Esophagus muscularis mucosa (tissue), 4 donors: ENCODE measurements at regions not wholly inside any gene's neighbourhood (a gene's known extent, or its start where the extent isn't known, plus 50 kb on each side); places are given as distances from the start of the nearest gene placed in this dataset.

Source experiments
- DNase-seq: peaks from one replicate; pipeline ENCODE4 v3.0.0-alpha.2; 2017; ENCODE audit errors: extremely low spot score
- H3K27ac ChIP-seq, 4 donors: fragments of 200-600 bp; sonication (generic); replicated peaks in 1 of 4; 1 replicate in 3 of 4; 2 replicates in 1 of 4; pipeline ENCODE4 v1.5.1; 2016 to 2019; ENCODE audit warnings: mild to moderate bottlenecking in 1 of 4
- H3K27me3 ChIP-seq, 4 donors: fragments of 200-600 bp; sonication (generic); one replicate each; pipeline versions ENCODE4 v1.5.1 to v1.6.0; 2016 to 2019
- H3K36me3 ChIP-seq, 4 donors: fragments of 200-600 bp; sonication (generic); one replicate each; pipeline ENCODE4 v1.5.1; 2016 to 2019
- H3K4me1 ChIP-seq, 4 donors: fragments of 200-600 bp; sonication (generic); one replicate each; pipeline ENCODE4 v1.5.1; 2016 to 2019
- H3K4me3 ChIP-seq, 4 donors: fragments of 200-600 bp; sonication (generic); 1 replicate in 2 of 4; 2 replicates in 2 of 4; pipeline ENCODE4 v1.5.1; 2016 to 2019; ENCODE audit warnings: mild to moderate bottlenecking in 4 of 4, moderate library complexity in 1 of 4
- H3K9me3 ChIP-seq, 4 donors: fragments of 200-600 bp; sonication (generic); 1 replicate in 3 of 4; 2 replicates in 1 of 4; pipeline ENCODE4 v1.5.1; 2016 to 2019
- CTCF ChIP-seq, 3 experiments: fragments of 200-600 bp in 2 of 3; fragments of 450-650 bp in 1 of 3; sonication (generic) in 2 of 3; IDR thresholded peaks; one replicate each; pipeline ENCODE4 v1.5.1; 2017 to 2019; ENCODE audit warnings: antibody characterized with exemption in 3 of 3, mild to moderate bottlenecking in 2 of 3, moderate library complexity in 1 of 3
- EP300 ChIP-seq: sonication (generic); formaldehyde crosslinking; IDR thresholded peaks from one replicate; pipeline ENCODE4 v1.6.1; 2017; ENCODE audit warnings: antibody characterized with exemption
- POLR2A ChIP-seq: fragments of 450-650 bp; IDR thresholded peaks from one replicate; pipeline ENCODE4 v1.6.1; 2017; ENCODE audit warnings: antibody characterized with exemption, moderate library complexity, mild to moderate bottlenecking, low read depth
- POLR2AphosphoS5 ChIP-seq, 2 donors: sonication (generic); formaldehyde crosslinking; IDR thresholded peaks; one replicate each; pipeline ENCODE4 v1.6.1; 2017; ENCODE audit warnings: antibody characterized with exemption in 2 of 2
- WGBS: methylation state at CpG from one replicate; pipeline ENCODE4 v1.1.5; 2018; 5-methylcytosine and 5-hydroxymethylcytosine counted together
- intact Hi-C: fragments of 100-400 bp; cut with DNase I; formaldehyde crosslinking; loops from one replicate; pipeline ENCODE4 v1.15.1; 2023

DNA sequence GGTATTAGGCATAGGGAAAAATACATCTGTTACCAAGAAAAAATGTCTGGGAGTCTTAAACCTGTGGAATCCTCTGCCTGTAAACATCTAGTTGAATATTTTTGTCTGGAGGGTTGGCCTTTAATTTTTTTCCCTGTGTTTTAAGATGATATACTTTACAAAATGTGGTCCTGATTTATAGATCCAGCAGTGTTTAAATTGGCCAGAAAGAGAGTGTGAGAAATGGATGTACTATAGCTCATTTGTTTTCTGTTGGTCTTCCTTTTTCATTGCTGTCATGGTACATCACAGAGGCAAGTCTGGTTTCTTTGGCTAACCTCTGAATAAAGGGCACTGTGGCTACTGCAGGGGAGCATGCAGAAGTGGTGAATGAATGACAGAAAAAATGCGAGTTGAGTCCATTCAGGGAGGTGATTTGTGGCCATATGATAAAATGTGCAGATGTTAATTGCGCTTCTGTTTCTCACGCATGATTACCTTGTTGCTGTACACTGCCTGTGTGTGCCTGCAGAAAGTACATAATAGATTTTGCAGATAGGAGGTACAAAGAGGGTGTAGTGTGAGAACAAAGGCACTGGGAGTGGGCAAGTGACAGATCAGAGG, 150.0 kb downstream of the NFKBIZ start:
- DNase-seq, result no peak
- intact Hi-C loops, result no loop called here
- no peak overlapping the region for H3K27ac ChIP-seq
- H3K36me3 ChIP-seq, result no peaks in the 10 kb centered on the region
- no peak overlapping the region for H3K4me3 ChIP-seq
- no peaks in the 10 kb centered on the region for H3K9me3 ChIP-seq
- H3K27me3 ChIP-seq, result no peaks in the 10 kb centered on the region
- no peaks in the 10 kb centered on the region for H3K4me1 ChIP-seq
- TF ChIP-seq EP300, result no peak
- TF ChIP-seq POLR2AphosphoS5 (IDR thresholded peaks at IDR 0.05), result no peak
- TF ChIP-seq POLR2A, result no peak
- no peak for TF ChIP-seq CTCF (IDR thresholded peaks at IDR 0.05)
- 87% methylated on average over 3 of the region's 3 CpGs for WGBS

DNA sequence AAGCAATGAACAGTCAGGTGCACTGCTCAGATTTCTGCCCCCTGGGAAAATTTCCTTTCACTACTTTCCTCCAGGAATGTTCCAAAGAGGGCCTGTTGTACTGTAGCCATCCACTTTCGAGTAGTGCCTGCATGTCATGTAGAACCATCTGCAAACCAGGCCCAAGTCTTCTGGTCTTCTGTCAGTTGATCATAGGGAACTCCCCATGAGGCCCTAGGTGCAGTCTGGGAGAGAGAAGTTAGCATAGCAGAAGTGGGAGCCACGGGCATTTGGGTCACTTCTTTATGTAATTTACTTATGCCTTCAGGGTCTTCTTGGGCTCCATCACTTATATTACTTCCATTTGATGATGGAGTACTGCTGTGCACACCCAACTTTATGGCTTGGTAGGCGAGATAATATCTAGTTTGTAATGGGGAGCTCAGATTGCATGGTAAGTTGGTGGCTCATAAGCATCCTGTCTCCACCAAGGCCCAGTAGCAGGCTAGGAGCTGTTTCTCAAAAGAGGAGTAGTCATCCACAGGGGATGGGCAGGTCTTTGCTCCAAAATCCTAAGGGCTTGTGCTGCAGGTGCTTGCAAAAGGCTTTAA, 151.4 kb downstream of the NFKBIZ start:
- H3K27me3 ChIP-seq, result no peaks in the 10 kb centered on the region
- no peak overlapping the region for H3K27ac ChIP-seq
- TF ChIP-seq POLR2AphosphoS5 (IDR thresholded peaks at IDR 0.05), result no peak
- TF ChIP-seq CTCF (IDR thresholded peaks at IDR 0.05), result no peak
- TF ChIP-seq POLR2A, result no peak
- no peak for TF ChIP-seq EP300
- H3K36me3 ChIP-seq, result no peaks in the 10 kb centered on the region
- 83% methylated on average over 3 of the region's 3 CpGs for WGBS
- no peaks in the 10 kb centered on the region for H3K9me3 ChIP-seq
- no peak for DNase-seq
- no peaks in the 10 kb centered on the region for H3K4me1 ChIP-seq
- intact Hi-C loops, result no loop called here
- H3K4me3 ChIP-seq, result no peak overlapping the region

GRCh38 chr3:102002056-102002455, 152.7 kb downstream of the NFKBIZ start:
- intact Hi-C loops, result no loop called here

GRCh38 chr3:102004561-102004960, 155.2 kb downstream of the NFKBIZ start:
- H3K27me3 ChIP-seq, result no peaks in the 10 kb centered on the region
- H3K4me3 ChIP-seq, result no peak overlapping the region
- no peaks in the 10 kb centered on the region for H3K36me3 ChIP-seq
- H3K4me1 ChIP-seq, result peaks cover 0 to 8% (median 4%) of the 10 kb centered on the region in 4 donors
- 88% methylated on average over 2 of the region's 2 CpGs for WGBS
- no peak overlapping the region for H3K27ac ChIP-seq
- no peaks in the 10 kb centered on the region for H3K9me3 ChIP-seq
- no peak for DNase-seq
- TF ChIP-seq POLR2A, result no peak
- TF ChIP-seq CTCF (IDR thresholded peaks at IDR 0.05), result no peak
- no peak for TF ChIP-seq POLR2AphosphoS5 (IDR thresholded peaks at IDR 0.05)
- no peak for TF ChIP-seq EP300
- intact Hi-C loops, result no loop called here

More at GRCh38 chr3:102002056-102002455, 152.7 kb downstream of the NFKBIZ start:
- DNase-seq, result no peak
- no peaks in the 10 kb centered on the region for H3K27me3 ChIP-seq
- no peak for TF ChIP-seq EP300
- no peak for TF ChIP-seq POLR2AphosphoS5 (IDR thresholded peaks at IDR 0.05)
- TF ChIP-seq POLR2A, result no peak
- no peak for TF ChIP-seq CTCF (IDR thresholded peaks at IDR 0.05)
- H3K27ac ChIP-seq, result no peak overlapping the region
- no peak overlapping the region for H3K4me3 ChIP-seq
- H3K9me3 ChIP-seq, result no peaks in the 10 kb centered on the region
- H3K4me1 ChIP-seq, result peaks cover 0 to 5% (median 2%) of the 10 kb centered on the region in 4 donors
- no peaks in the 10 kb centered on the region for H3K36me3 ChIP-seq
- 91% methylated on average over 1 of the region's 1 CpG for WGBS

DNA sequence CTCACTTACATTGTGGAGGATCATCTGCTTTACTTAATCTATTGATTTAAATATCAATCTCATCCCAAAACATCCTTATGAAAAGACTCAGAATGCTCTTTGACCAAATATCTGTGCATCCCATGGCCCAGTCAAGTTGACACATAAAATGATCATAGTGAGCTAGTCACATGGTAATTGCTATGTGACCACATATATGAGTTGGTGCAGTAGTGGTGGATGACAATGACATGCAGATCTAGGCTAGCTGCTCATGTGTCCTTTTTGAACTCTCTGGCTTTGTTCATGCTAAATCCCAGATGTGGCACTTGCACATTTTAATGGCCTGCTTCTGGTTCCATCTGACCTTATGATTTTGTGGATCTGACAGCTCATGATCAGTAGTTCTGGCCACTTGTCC, 156.2 kb downstream of the NFKBIZ start:
- intact Hi-C loops, result no loop called here
- H3K9me3 ChIP-seq, result no peaks in the 10 kb centered on the region
- no peak overlapping the region for H3K4me3 ChIP-seq
- no peaks in the 10 kb centered on the region for H3K27me3 ChIP-seq
- H3K36me3 ChIP-seq, result no peaks in the 10 kb centered on the region
- H3K27ac ChIP-seq, result no peak overlapping the region
- TF ChIP-seq CTCF (IDR thresholded peaks at IDR 0.05) (no peak), EP300 (no peak), POLR2AphosphoS5 (IDR thresholded peaks at IDR 0.05) (no peak), POLR2A (no peak)
- peaks cover 0 to 8% (median 4%) of the 10 kb centered on the region in 4 donors for H3K4me1 ChIP-seq
- DNase-seq, result no peak
